Lower lobe of right lung (tissue), 2 donors: ENCODE measurements at regions not wholly inside any gene's neighbourhood (a gene's known extent, or its start where the extent isn't known, plus 50 kb on each side); places are given as distances from the start of the nearest gene placed in this dataset.

ENCODE experiments used
- ATAC-seq, 2 donors: fragments of 200-7000 bp; cut with Tn5 transposase; one replicate each; pipeline ENCODE4 v1.9.1; 2020 to 2022; ENCODE audit warnings: mild to moderate bottlenecking in 2 of 2, moderate library complexity in 2 of 2
- DNase-seq: peaks from one replicate; pipeline ENCODE4 v3.0.0-alpha.2; 2020
- H3K27ac ChIP-seq: fragments of 200-600 bp; one replicate; pipeline ENCODE4 v1.8.0; 2022
- H3K27me3 ChIP-seq: fragments of 200-600 bp; one replicate; pipeline ENCODE4 v1.8.0; 2022; ENCODE audit warnings: low read depth
- H3K36me3 ChIP-seq: fragments of 200-600 bp; one replicate; pipeline ENCODE4 v1.8.0; 2022; ENCODE audit warnings: mild to moderate bottlenecking
- H3K4me1 ChIP-seq: fragments of 200-600 bp; one replicate; pipeline ENCODE4 v1.8.0; 2022
- H3K4me3 ChIP-seq: fragments of 200-600 bp; one replicate; pipeline ENCODE4 v1.8.0; 2022; ENCODE audit warnings: mild to moderate bottlenecking
- H3K9me3 ChIP-seq: fragments of 200-600 bp; one replicate; pipeline ENCODE4 v1.8.0; 2022
- intact Hi-C: fragments of 100-400 bp; cut with DNase I; formaldehyde crosslinking; loops from one replicate; pipeline ENCODE4 v1.11.0; 2022
- TF ChIP-seq, protein P1 (sequence below): fragments of 200-600 bp; IDR thresholded peaks from one replicate; pipeline ENCODE4 v1.8.0; 2022; ENCODE audit warnings: antibody characterized with exemption, mild to moderate bottlenecking
- donor health status: DM: no; HTN: yes; CAD: no; lungs with severe emphysema.

DNA sequence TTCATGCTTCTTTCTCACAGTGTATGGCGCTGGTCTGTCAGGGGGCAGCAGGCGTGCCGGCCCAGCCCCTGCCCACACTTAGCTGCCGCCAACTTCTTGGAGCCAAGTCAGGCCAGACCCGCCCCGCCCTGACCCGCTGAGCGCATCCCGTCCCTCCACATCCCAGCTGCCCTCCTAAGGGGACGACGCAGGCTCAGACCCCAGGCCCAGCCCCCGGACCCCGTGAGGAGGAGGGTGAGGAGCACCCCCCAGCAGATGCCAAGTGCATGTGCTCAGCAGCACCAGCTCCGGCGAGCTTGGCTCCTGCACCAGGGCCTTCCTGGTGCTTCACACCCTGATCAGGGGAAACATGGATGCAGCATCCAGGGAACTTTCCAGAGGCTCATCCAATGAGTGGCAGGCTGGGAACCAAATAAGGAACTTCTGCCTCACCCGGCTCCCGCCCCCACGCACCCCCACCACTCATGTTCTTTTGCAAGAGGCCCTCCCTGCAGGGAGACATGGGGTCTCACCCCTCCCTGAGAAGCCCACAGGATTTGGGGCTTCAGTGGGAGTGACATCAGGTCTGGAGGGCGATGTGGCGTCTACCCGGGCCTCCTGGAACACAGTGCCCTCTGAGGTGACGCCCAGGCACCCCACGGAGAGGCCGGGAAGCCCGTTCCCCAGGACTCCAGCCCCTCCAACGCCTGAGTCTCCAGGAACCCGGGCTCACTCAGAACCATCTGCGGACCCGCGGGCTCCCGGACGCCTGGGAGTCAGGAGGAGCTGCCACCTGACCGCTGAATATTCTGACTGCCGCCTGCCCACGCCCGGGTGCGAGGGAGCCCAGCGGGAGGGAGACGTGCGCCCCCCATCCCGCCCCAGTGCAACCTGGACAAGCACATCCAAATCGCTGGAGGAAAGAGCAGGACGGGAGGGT is 70.0 kb upstream of the GALNT9 start:
- Histone ChIP-seq H3K27ac (no peak overlapping the region), H3K27me3 (peaks cover 54% of the 10 kb centered on the region), H3K4me1 (no peaks in the 10 kb centered on the region), H3K9me3 (no peaks in the 10 kb centered on the region), H3K36me3 (no peaks in the 10 kb centered on the region), H3K4me3 (no peak overlapping the region)
- TF ChIP-seq, protein P1, sequence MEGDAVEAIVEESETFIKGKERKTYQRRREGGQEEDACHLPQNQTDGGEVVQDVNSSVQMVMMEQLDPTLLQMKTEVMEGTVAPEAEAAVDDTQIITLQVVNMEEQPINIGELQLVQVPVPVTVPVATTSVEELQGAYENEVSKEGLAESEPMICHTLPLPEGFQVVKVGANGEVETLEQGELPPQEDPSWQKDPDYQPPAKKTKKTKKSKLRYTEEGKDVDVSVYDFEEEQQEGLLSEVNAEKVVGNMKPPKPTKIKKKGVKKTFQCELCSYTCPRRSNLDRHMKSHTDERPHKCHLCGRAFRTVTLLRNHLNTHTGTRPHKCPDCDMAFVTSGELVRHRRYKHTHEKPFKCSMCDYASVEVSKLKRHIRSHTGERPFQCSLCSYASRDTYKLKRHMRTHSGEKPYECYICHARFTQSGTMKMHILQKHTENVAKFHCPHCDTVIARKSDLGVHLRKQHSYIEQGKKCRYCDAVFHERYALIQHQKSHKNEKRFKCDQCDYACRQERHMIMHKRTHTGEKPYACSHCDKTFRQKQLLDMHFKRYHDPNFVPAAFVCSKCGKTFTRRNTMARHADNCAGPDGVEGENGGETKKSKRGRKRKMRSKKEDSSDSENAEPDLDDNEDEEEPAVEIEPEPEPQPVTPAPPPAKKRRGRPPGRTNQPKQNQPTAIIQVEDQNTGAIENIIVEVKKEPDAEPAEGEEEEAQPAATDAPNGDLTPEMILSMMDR, result no peak
- peak; percentile 31 for DNase-seq
- intact Hi-C loops, result no loop called here
- no peak for ATAC-seq

DNA sequence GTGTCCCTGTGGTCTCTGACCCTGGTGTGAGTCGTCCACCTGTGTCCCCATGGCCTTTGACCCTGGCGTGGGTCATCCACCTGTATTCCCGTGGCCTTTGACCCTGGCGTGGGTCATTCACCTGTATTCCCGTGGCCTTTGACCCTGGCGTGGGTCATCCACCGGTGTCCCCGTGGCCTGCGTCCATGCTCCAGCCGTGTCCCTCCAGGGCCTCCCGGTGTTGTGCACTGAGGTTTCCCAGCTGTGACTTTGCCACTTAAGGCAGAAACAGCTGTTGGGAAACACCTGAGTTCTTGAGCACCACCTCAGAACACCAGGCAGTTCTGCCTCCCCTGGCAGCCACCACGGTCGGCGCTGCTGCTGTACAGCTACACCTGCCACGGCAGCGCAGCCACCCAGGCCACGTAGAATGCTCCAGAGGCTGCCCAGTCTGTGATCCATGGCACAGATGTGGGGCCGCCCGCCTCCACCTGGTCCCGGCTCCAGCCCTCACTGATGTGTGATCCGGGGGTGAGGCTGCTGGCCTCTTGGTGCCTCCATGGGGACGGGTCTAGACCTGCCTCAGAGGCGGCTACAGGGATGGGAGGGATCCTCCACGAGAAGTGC is 69.1 kb upstream of the GALNT9 start:
- H3K27ac ChIP-seq, result no peak overlapping the region
- H3K4me3 ChIP-seq, result no peak overlapping the region
- TF ChIP-seq, protein P1, result no peak
- peaks cover 48% of the 10 kb centered on the region for H3K27me3 ChIP-seq
- ATAC-seq (no peak), DNase-seq (peak; percentile 45)
- intact Hi-C loops, result no loop called here
- H3K4me1 ChIP-seq, result no peaks in the 10 kb centered on the region
- H3K36me3 ChIP-seq, result no peaks in the 10 kb centered on the region
- H3K9me3 ChIP-seq, result no peaks in the 10 kb centered on the region

DNA sequence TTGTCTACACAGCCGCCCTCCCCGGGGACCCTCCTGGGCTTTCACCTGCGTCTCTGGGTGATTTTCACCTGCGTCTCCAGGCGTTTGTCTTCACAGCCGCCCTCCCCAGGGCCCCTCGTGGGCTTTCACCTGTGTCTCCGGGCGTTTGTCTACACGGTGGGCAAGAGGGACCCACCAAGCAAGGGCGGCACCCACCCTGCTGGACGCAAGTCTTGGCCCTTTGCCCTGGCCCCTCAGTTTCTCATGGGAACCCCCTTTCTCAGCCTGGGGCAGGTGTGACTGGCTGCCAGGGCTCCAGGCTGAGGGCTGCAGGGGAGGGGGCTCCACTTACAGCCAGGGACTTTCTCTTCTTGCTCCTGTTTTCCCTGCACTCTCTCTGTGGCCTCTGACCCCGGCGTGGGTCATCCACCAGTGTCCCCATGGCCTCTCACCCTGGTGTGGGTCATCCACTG is 68.6 kb upstream of the GALNT9 start:
- H3K9me3 ChIP-seq, result no peaks in the 10 kb centered on the region
- no peaks in the 10 kb centered on the region for H3K36me3 ChIP-seq
- peaks cover 44% of the 10 kb centered on the region for H3K27me3 ChIP-seq
- intact Hi-C loops, result no loop called here
- no peak overlapping the region for H3K4me3 ChIP-seq
- TF ChIP-seq, protein P1, result no peak
- DNase-seq (peak; percentile 25), ATAC-seq (no peak)
- no peak overlapping the region for H3K27ac ChIP-seq
- no peaks in the 10 kb centered on the region for H3K4me1 ChIP-seq

DNA sequence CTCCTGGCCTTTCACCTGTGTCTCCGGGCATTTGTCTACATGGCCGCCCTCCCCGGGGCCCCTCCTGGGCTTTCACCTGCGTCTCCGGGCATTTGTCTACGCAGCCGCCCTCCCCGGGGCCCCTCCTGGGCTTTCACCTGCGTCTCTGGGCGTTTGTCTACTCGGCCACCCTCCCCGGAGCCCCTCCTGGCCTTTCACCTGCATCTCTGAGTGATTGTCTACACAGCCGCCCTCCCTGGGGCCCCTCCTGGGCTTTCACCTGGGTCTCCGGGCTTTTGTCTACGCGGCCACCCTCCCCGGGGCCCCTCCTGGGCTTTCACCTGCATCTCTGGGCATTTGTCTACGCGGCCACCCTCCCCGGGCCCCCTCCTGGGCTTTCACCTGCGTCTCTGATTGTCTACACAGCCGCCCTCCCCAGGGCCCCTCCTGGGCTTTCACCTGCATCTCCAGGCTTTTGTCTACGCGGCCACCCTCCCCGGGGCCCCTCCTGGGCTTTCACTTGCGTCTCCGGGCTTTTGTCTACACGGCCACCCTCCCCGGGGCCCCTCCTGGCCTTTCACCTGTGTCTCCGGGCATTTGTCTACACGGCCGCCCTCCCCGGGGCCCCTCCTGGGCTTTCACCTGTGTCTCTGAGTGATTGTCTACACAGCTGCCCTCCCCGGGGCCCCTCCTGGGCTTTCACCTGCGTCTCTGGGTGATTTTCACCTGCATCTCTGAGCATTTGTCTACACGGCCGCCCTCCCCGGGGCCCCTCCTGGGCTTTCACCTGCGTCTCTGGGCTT is 68.0 kb upstream of the GALNT9 start:
- ATAC-seq (no peak), DNase-seq (peak; percentile 31)
- TF ChIP-seq, protein P1, result no peak
- Histone ChIP-seq H3K4me3 (no peak overlapping the region), H3K36me3 (no peaks in the 10 kb centered on the region), H3K4me1 (no peaks in the 10 kb centered on the region), H3K9me3 (no peaks in the 10 kb centered on the region), H3K27me3 (peaks cover 41% of the 10 kb centered on the region), H3K27ac (no peak overlapping the region)
- intact Hi-C loops, result no loop called here

DNA sequence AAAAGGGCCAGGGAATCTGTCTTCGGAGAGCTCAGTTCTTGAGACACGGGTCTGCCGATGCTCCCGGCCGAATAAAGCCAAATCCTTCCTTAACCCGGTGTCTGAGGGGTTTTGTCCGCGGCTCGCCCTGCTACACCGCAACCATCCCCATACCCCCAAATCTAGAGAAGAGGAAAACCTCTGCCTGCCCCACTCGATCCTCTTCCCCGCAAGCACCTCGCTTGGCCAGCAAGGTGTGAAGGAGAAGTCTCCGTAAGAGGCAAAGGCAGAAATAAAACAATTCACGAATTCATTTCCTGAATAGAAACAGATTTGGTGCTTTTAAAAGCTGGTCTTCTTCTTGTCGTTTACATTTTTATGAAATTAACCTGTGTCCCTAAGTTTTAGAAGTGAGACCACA is 67.3 kb upstream of the GALNT9 start:
- peaks cover 39% of the 10 kb centered on the region for H3K27me3 ChIP-seq
- no peak overlapping the region for H3K27ac ChIP-seq
- intact Hi-C loops, result no loop called here
- H3K36me3 ChIP-seq, result no peaks in the 10 kb centered on the region
- TF ChIP-seq, protein P1, result no peak
- ATAC-seq, result no peak
- no peaks in the 10 kb centered on the region for H3K4me1 ChIP-seq
- H3K4me3 ChIP-seq, result no peak overlapping the region
- H3K9me3 ChIP-seq, result no peaks in the 10 kb centered on the region
- peak; percentile 6 for DNase-seq
